Esophagus squamous epithelium (tissue), 4 donors: ENCODE measurements at regions not wholly inside any gene's neighbourhood (a gene's known extent, or its start where the extent isn't known, plus 50 kb on each side); places are given as distances from the start of the nearest gene placed in this dataset.
"Not testable (repeated sequence)": the region's sequence is repeated elsewhere in the genome, so short reads cannot be mapped to it uniquely, and the experiment has no call there.

Source experiments
- POLR2A ChIP-seq, 4 donors: fragments of 450-650 bp; IDR thresholded peaks; one replicate each; pipeline ENCODE4 v1.6.1; 2017; ENCODE audit warnings: antibody characterized with exemption in 4 of 4, mild to moderate bottlenecking in 4 of 4, moderate library complexity in 3 of 4
- TF ChIP-seq, protein P1 (sequence below), 6 experiments: fragments of 450-650 bp in 4 of 6; fragments of 200-600 bp in 2 of 6; sonication (generic) in 2 of 6; IDR thresholded peaks; one replicate each; pipeline ENCODE4 v1.5.1; 2016 to 2019; ENCODE audit warnings: antibody characterized with exemption in 6 of 6, mild to moderate bottlenecking in 4 of 6, moderate library complexity in 4 of 6

DNA sequence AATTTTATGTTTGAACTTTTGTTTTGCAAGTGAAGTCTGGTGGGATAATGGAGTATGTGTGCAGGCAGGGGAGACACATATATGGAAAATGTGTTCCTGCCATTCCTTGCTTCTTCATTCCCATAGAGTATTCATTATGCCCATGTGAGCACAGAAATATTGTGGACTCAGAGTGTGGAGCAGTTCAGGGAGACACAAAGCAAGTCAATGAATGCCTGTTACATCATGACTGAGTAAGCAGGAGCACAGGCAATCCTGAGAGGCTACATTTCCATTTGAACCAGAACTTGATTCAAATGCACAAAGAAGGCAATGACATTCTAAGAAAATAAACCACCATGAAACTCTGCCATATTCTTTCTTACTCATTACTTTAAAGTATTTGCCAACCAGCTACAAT, 990.5 kb downstream of the PRIM2 start:
- TF ChIP-seq, protein P1, sequence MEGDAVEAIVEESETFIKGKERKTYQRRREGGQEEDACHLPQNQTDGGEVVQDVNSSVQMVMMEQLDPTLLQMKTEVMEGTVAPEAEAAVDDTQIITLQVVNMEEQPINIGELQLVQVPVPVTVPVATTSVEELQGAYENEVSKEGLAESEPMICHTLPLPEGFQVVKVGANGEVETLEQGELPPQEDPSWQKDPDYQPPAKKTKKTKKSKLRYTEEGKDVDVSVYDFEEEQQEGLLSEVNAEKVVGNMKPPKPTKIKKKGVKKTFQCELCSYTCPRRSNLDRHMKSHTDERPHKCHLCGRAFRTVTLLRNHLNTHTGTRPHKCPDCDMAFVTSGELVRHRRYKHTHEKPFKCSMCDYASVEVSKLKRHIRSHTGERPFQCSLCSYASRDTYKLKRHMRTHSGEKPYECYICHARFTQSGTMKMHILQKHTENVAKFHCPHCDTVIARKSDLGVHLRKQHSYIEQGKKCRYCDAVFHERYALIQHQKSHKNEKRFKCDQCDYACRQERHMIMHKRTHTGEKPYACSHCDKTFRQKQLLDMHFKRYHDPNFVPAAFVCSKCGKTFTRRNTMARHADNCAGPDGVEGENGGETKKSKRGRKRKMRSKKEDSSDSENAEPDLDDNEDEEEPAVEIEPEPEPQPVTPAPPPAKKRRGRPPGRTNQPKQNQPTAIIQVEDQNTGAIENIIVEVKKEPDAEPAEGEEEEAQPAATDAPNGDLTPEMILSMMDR (IDR thresholded peaks at IDR 0.05), result not testable (repeated sequence)
- not testable (repeated sequence) for TF ChIP-seq POLR2A (IDR thresholded peaks at IDR 0.05)
